H1 (cell line): ENCODE measurements at regions not wholly inside any gene's neighbourhood (a gene's known extent, or its start where the extent isn't known, plus 50 kb on each side); places are given as distances from the start of the nearest gene placed in this dataset.

Source experiments
- CTCF ChIA-PET: fragments of 300-600 bp; sonication (Branson Sonifier 250); formaldehyde crosslinking; loops from one replicate; lab custom pipeline; 2021; ENCODE audit not compliant: partially characterized antibody; lab: Charles Lee
- POLR2A ChIA-PET: fragments of 300-600 bp; sonication (Branson Sonifier 250); formaldehyde crosslinking; loops from one replicate; lab custom pipeline; 2021; ENCODE audit warnings: inconsistent platforms; ENCODE audit not compliant: partially characterized antibody; lab: Charles Lee
- DNase-seq, 2 experiments: peaks; one replicate each; pipeline versions ENCODE4 v3.0.0 to v3.0.0-alpha.2; 2010 to 2022; ENCODE audit warnings: low spot score in 2 of 2, low read depth in 1 of 2, mixed read lengths in 1 of 2
- FAIRE-seq: peaks from 2 replicates; lab custom pipeline; 2011; peaks lifted over from hg19 to GRCh38; lab: Jason Lieb, UNC
- H2AFZ ChIP-seq: 2 replicates; pipeline ENCODE4 v1.8.1; 2012; ENCODE audit warnings: low read length, inconsistent platforms
- H2AK5ac ChIP-seq: 2 replicates; pipeline ENCODE4 v1.6.1; 2013; ENCODE audit warnings: low read depth, low read length
- H2BK120ac ChIP-seq: replicated peaks from 2 replicates; pipeline ENCODE3; 2013; ENCODE audit warnings: low read depth, low read length, inconsistent platforms
- H2BK12ac ChIP-seq: 2 replicates; pipeline ENCODE4 v1.6.1; 2013; ENCODE audit warnings: low read depth, low read length
- H2BK15ac ChIP-seq: 2 replicates; pipeline ENCODE4 v1.6.1; 2013; ENCODE audit warnings: low read length
- H2BK20ac ChIP-seq: 2 replicates; pipeline ENCODE4 v1.6.1; 2013; ENCODE audit warnings: low read length
- H2BK5ac ChIP-seq: 2 replicates; pipeline ENCODE4 v1.6.1; 2013; ENCODE audit warnings: low read depth, low read length
- H3K14ac ChIP-seq: 2 replicates; pipeline ENCODE4 v1.6.1; 2013; ENCODE audit warnings: inconsistent platforms; ENCODE audit not compliant: insufficient read length
- H3K18ac ChIP-seq: 2 replicates; pipeline ENCODE4 v1.6.1; 2013; ENCODE audit warnings: low read length; ENCODE audit errors: extremely low read depth
- H3K23ac ChIP-seq: 2 replicates; pipeline ENCODE4 v1.6.1; 2013; ENCODE audit warnings: inconsistent platforms; ENCODE audit not compliant: insufficient read length
- H3K23me2 ChIP-seq: 2 replicates; pipeline ENCODE4 v1.6.1; 2013; ENCODE audit warnings: low read depth, low read length
- H3K27ac ChIP-seq: 2 replicates; pipeline ENCODE4 v1.6.1; 2011; ENCODE audit warnings: low read depth, low read length, inconsistent platforms
- H3K27me3 ChIP-seq, 4 experiments: replicated peaks in 1 of 4; 1 replicate in 1 of 4; 2 replicates in 3 of 4; pipeline versions ENCODE4 v1.6.1 to v1.8.1; 2011 to 2013; ENCODE audit warnings: low read length in 3 of 4, mild to moderate bottlenecking in 3 of 4, inconsistent platforms in 2 of 4, mixed read lengths in 2 of 4, moderate library complexity in 1 of 4; ENCODE audit not compliant: control insufficient read depth in 3 of 4, insufficient read depth in 3 of 4; ENCODE audit errors: extremely low read depth in 1 of 4
- H3K36me3 ChIP-seq, 4 experiments: 2 replicates each; pipeline versions ENCODE4 v1.6.1 to v1.8.1; 2011 to 2013; ENCODE audit warnings: mild to moderate bottlenecking in 4 of 4, low read length in 3 of 4, moderate library complexity in 2 of 4, control low read depth in 1 of 4, inconsistent platforms in 1 of 4; ENCODE audit not compliant: insufficient read depth in 4 of 4, control insufficient read depth in 2 of 4
- H3K4ac ChIP-seq: replicated peaks from 2 replicates; pipeline ENCODE3; 2013; ENCODE audit warnings: low read length, low read depth, mixed read lengths, inconsistent platforms; ENCODE audit not compliant: insufficient read length
- H3K4me1 ChIP-seq, 4 experiments: replicated peaks in 1 of 4; 1 replicate in 1 of 4; 2 replicates in 3 of 4; pipeline versions ENCODE4 v1.6.1 to v1.8.1; 2011 to 2013; ENCODE audit warnings: low read length in 3 of 4, inconsistent platforms in 2 of 4, mixed read lengths in 1 of 4; ENCODE audit not compliant: insufficient read depth in 4 of 4, control insufficient read depth in 3 of 4
- H3K4me2 ChIP-seq, 2 experiments: 2 replicates each; pipeline versions ENCODE4 v1.6.1 to v1.8.1; 2011 to 2013; ENCODE audit warnings: low read depth in 2 of 2, low read length in 2 of 2, control low read depth in 1 of 2, inconsistent platforms in 1 of 2, mild to moderate bottlenecking in 1 of 2; ENCODE audit not compliant: insufficient read depth in 1 of 2
- H3K4me3 ChIP-seq, 4 experiments: fragments of 200-600, 300-600 bp in 1 of 4; sonication (generic), shearing (Covaris generic), sonication (Bioruptor Twin) in 1 of 4; 2 replicates each; pipeline versions ENCODE4 v1.5.1 to v1.8.1; 2011 to 2016; ENCODE audit warnings: low read length in 4 of 4, low read depth in 3 of 4, control low read depth in 2 of 4, inconsistent platforms in 2 of 4, mild to moderate bottlenecking in 2 of 4, mixed read lengths in 1 of 4, moderate library complexity in 1 of 4; ENCODE audit not compliant: insufficient read depth in 2 of 4; ENCODE audit errors: extremely low read depth in 1 of 4
- H3K56ac ChIP-seq: replicated peaks from 2 replicates; pipeline ENCODE3; 2013; ENCODE audit warnings: low read depth, mild to moderate bottlenecking, mixed read lengths, low read length, inconsistent platforms; ENCODE audit not compliant: insufficient read length
- H3K79me1 ChIP-seq: 2 replicates; pipeline ENCODE4 v1.6.1; 2013; ENCODE audit warnings: low read depth, low read length, control low read depth
- H3K79me2 ChIP-seq, 2 experiments: 2 replicates each; pipeline versions ENCODE4 v1.6.1 to v1.8.1; 2012 to 2013; ENCODE audit warnings: low read length in 2 of 2, mild to moderate bottlenecking in 2 of 2, inconsistent platforms in 1 of 2; ENCODE audit not compliant: insufficient read depth in 2 of 2, control insufficient read depth in 1 of 2
- H3K9ac ChIP-seq, 4 experiments: replicated peaks in 1 of 4; 1 replicate in 1 of 4; 2 replicates in 3 of 4; pipeline versions ENCODE4 v1.6.1 to v1.8.1; 2011 to 2013; ENCODE audit warnings: low read depth in 3 of 4, low read length in 3 of 4, control low read depth in 2 of 4, mild to moderate bottlenecking in 2 of 4, moderate library complexity in 2 of 4, inconsistent platforms in 1 of 4; ENCODE audit errors: extremely low read depth in 1 of 4
- H3K9me3 ChIP-seq, 2 experiments: 2 replicates each; pipeline versions ENCODE4 v1.6.1 to v1.8.1; 2012 to 2013; ENCODE audit warnings: mild to moderate bottlenecking in 2 of 2, moderate library complexity in 2 of 2, control low read depth in 1 of 2, inconsistent platforms in 1 of 2, low read depth in 1 of 2, low read length in 1 of 2, mixed read lengths in 1 of 2; ENCODE audit not compliant: insufficient read depth in 2 of 2
- H4K20me1 ChIP-seq, 2 experiments: replicated peaks in 1 of 2; 2 replicates each; pipeline versions ENCODE3 to v1.8.1; 2011 to 2013; ENCODE audit warnings: inconsistent platforms in 2 of 2, low read length in 2 of 2, mild to moderate bottlenecking in 1 of 2; ENCODE audit not compliant: insufficient read depth in 2 of 2, control insufficient read depth in 1 of 2
- H4K5ac ChIP-seq: 2 replicates; pipeline ENCODE4 v1.6.1; 2013; ENCODE audit warnings: low read length, low read depth, mixed read lengths, inconsistent platforms; ENCODE audit not compliant: insufficient read length
- H4K8ac ChIP-seq: 2 replicates; pipeline ENCODE4 v1.8.0; 2013; ENCODE audit warnings: mild to moderate bottlenecking, moderate library complexity, low read length, inconsistent platforms; ENCODE audit not compliant: insufficient read depth; ENCODE audit errors: extremely low read depth
- H4K91ac ChIP-seq: replicated peaks from 2 replicates; pipeline ENCODE3; 2013; ENCODE audit warnings: low read length, mixed read lengths, inconsistent platforms; ENCODE audit not compliant: insufficient read length
- CHD1 ChIP-seq: IDR thresholded peaks from 2 replicates; pipeline ENCODE4 v1.6.1; 2012; ENCODE audit warnings: low read depth, low read length, improper control_type of control experiment
- CREB1 ChIP-seq: IDR thresholded peaks from 2 replicates; pipeline ENCODE4 v1.6.1; 2012; ENCODE audit warnings: inconsistent platforms
- E2F6 ChIP-seq: IDR thresholded peaks from 2 replicates; pipeline ENCODE4 v1.6.1; 2012; ENCODE audit warnings: inconsistent platforms
- JUND ChIP-seq: IDR thresholded peaks from 2 replicates; pipeline ENCODE4 v1.6.1; 2011; ENCODE audit warnings: mild to moderate bottlenecking, improper control_type of control experiment, low read length
- KDM4A ChIP-seq: IDR thresholded peaks from one replicate; pipeline ENCODE4 v1.7.1; 2012; ENCODE audit warnings: low read depth, mild to moderate bottlenecking, moderate library complexity, low read length, inconsistent platforms; ENCODE audit not compliant: severe bottlenecking
- MAFK ChIP-seq: IDR thresholded peaks from 2 replicates; pipeline ENCODE4 v1.6.1; 2012; ENCODE audit warnings: low read depth, mild to moderate bottlenecking, improper control_type of control experiment, low read length
- RBBP5 ChIP-seq: IDR thresholded peaks from 2 replicates; pipeline ENCODE4 v1.7.1; 2012; ENCODE audit warnings: low read depth, mild to moderate bottlenecking, inconsistent platforms, low read length, moderate library complexity, borderline replicate concordance
- RXRA ChIP-seq: IDR thresholded peaks from 2 replicates; pipeline ENCODE4 v1.6.1; 2011; ENCODE audit warnings: low read depth, mild to moderate bottlenecking, low read length, moderate library complexity; ENCODE audit not compliant: insufficient read depth
- SUZ12 ChIP-seq: fragments of 200-600 bp; sonication (generic); IDR thresholded peaks from 2 replicates; pipeline ENCODE4 v1.6.1; 2012; ENCODE audit warnings: mild to moderate bottlenecking, inconsistent platforms, low read length, moderate library complexity, mixed read lengths
- TAF7 ChIP-seq: optimal IDR thresholded peaks from 2 replicates; pipeline ENCODE3; 2011; ENCODE audit warnings: low read depth, mild to moderate bottlenecking, inconsistent platforms, low read length, moderate library complexity, borderline replicate concordance
- WGBS, 2 experiments: shearing (Covaris generic) in 1 of 2; methylation state at CpG; one replicate each; pipeline versions ENCODE4 v1.1.6 to v1.1.7; 2013 to 2015; ENCODE audit warnings: low lambda C conversion rate in 2 of 2, mixed read lengths in 2 of 2, inconsistent platforms in 1 of 2, low coverage in 1 of 2, missing lambda C conversion rate in 1 of 2; ENCODE audit not compliant: insufficient replicate concordance in 2 of 2, insufficient coverage in 1 of 2, insufficient read length in 1 of 2; ENCODE audit errors: extremely low coverage in 1 of 2, missing lambda C conversion rate in 1 of 2; 5-methylcytosine and 5-hydroxymethylcytosine counted together

GRCh38 chr2:163405298-163405697 lies 330.5 kb downstream of the FIGN start:
- Histone ChIP-seq H3K23ac (no peak overlapping the region), H3K4me2 (no peak overlapping the region), H3K27me3 (peaks cover 0 to 1% (median 0%) of the 10 kb centered on the region in 4 experiments; a peak in 1 of 7 replicates), H2BK120ac (no peak overlapping the region), H4K91ac (no peak overlapping the region), H3K4me1 (no peaks in the 10 kb centered on the region), H4K8ac (no peak overlapping the region), H2BK5ac (no peak overlapping the region), H3K36me3 (no peaks in the 10 kb centered on the region), H3K27ac (no peak overlapping the region), H2AK5ac (no peak overlapping the region), H3K9me3 (no peaks in the 10 kb centered on the region), H3K56ac (no peak overlapping the region), H2BK15ac (no peak overlapping the region), H2BK20ac (no peak overlapping the region), H3K4me3 (no peak overlapping the region), H3K79me1 (no peaks in the 10 kb centered on the region), H4K20me1 (no peaks in the 10 kb centered on the region), H3K79me2 (no peaks in the 10 kb centered on the region), H3K9ac (no peak overlapping the region), H3K23me2 (no peaks in the 10 kb centered on the region), H2AFZ (0 out of 2 replicates have a peak overlapping the region, but pooled peaks have one; percentile 38), H3K18ac (no peak overlapping the region), H2BK12ac (no peak overlapping the region), H4K5ac (no peak overlapping the region), H3K14ac (no peak overlapping the region), H3K4ac (no peak overlapping the region)
- 98% methylated on average over 2 of the region's 2 CpGs; no CpG with 5 or more reads in 1 of the 2 experiments for WGBS, 2 experiments
- POLR2A ChIA-PET, result no interaction called here
- FAIRE-seq (no peak), DNase-seq (no peak)
- CTCF ChIA-PET, result no interaction called here
- TF ChIP-seq RXRA (no peak), E2F6 (no peak), JUND (no peak), CHD1 (no peak), TAF7 (no peak), RBBP5 (no peak), MAFK (no peak), KDM4A (no peak), CREB1 (no peak), SUZ12 (no peak)
